ENCODE measurements at regions not wholly inside any gene's neighbourhood (a gene's known extent, or its start where the extent isn't known, plus 50 kb on each side); places are given as distances from the start of the nearest gene placed in this dataset.

- POLR2A ChIA-PET: no interaction called here
- Histone ChIP-seq H3K27me3 (ENCODE audit: control insufficient read depth, insufficient read depth, low read length) (no peaks in the 10 kb centered on the region), H3K4me3 (ENCODE audit: low read depth in 2 of 2, low read length in 2 of 2) (no peak overlapping the region), H3K4me1 (ENCODE audit: control insufficient read depth, insufficient read depth, low read length) (no peaks in the 10 kb centered on the region), H3K9me3 (ENCODE audit: control insufficient read depth, insufficient read depth, low read depth, low read length) (no peaks in the 10 kb centered on the region), H3K27ac (ENCODE audit: low read length) (no peak overlapping the region), H3K36me3 (ENCODE audit: control insufficient read depth, insufficient read depth, low read length) (no peaks in the 10 kb centered on the region)
- BruUV-seq (replicated peaks): no TSS peak
- in situ Hi-C loops (cut with HindIII; ENCODE audit: low pct_unique_long_range_greater_than_20kb, low sequenced_read_pairs) (no loop called here), intact Hi-C loops (cut with micrococcal nuclease; ENCODE audit: unreplicated experiment) (no loop called here)
- no peak for ATAC-seq
- CTCF ChIA-PET: no interaction called here
- TF ChIP-seq CTCF (IDR thresholded peaks at IDR 0.05) (no peak), POLR2AphosphoS5 (IDR thresholded peaks at IDR 0.05; ENCODE audit: low read depth, low read length) (no peak), SIN3A (IDR thresholded peaks at IDR 0.05; ENCODE audit: borderline replicate concordance, insufficient read depth, low read depth, low read length) (no peak), TCF7L2 (IDR thresholded peaks at IDR 0.05; ENCODE audit: low read depth, low read length) (no peak), REST (IDR thresholded peaks at IDR 0.05; ENCODE audit: insufficient read depth in 1 of 2, low read depth in 2 of 2, low read length in 1 of 2) (no peak)
- no peak for DNase-seq (ENCODE audit: low read depth, low spot score)
Observed at GRCh38 chr10:88174391-88174790, 311.0 kb downstream of the PTEN start.

GRCh38 chr10:88178758-88179157, 315.3 kb downstream of the PTEN start:
- no peak overlapping the region for H3K4me3 ChIP-seq (ENCODE audit: low read depth in 2 of 2, low read length in 2 of 2)

More at GRCh38 chr10:88178758-88179157, 315.3 kb downstream of the PTEN start:
- Histone ChIP-seq H3K9me3 (ENCODE audit: control insufficient read depth, insufficient read depth, low read depth, low read length) (no peaks in the 10 kb centered on the region), H3K36me3 (ENCODE audit: control insufficient read depth, insufficient read depth, low read length) (no peaks in the 10 kb centered on the region), H3K27me3 (ENCODE audit: control insufficient read depth, insufficient read depth, low read length) (no peaks in the 10 kb centered on the region; the same call in 1 of the 2 replicates), H3K4me1 (ENCODE audit: control insufficient read depth, insufficient read depth, low read length) (no peaks in the 10 kb centered on the region), H3K27ac (ENCODE audit: low read length) (no peak overlapping the region)
- DNase-seq (ENCODE audit: low read depth, low spot score): no peak
- in situ Hi-C loops (cut with HindIII; ENCODE audit: low pct_unique_long_range_greater_than_20kb, low sequenced_read_pairs) (no loop called here), intact Hi-C loops (cut with micrococcal nuclease; ENCODE audit: unreplicated experiment) (no loop called here)
- ChIA-PET CTCF (no interaction called here), POLR2A (no interaction called here)
- no TSS peak for BruUV-seq (replicated peaks)
- no peak for ATAC-seq
- no peak for TF ChIP-seq POLR2AphosphoS5 (IDR thresholded peaks at IDR 0.05; ENCODE audit: low read depth, low read length)
- no peak for TF ChIP-seq CTCF (IDR thresholded peaks at IDR 0.05)
- no peak for TF ChIP-seq REST (IDR thresholded peaks at IDR 0.05; ENCODE audit: insufficient read depth in 1 of 2, low read depth in 2 of 2, low read length in 1 of 2)
- TF ChIP-seq SIN3A (IDR thresholded peaks at IDR 0.05; ENCODE audit: borderline replicate concordance, insufficient read depth, low read depth, low read length): no peak
- TF ChIP-seq TCF7L2 (IDR thresholded peaks at IDR 0.05; ENCODE audit: low read depth, low read length): no peak

All from Panc1 (cell line).